GM12891 (cell line): ENCODE measurements at regions not wholly inside any gene's neighbourhood (a gene's known extent, or its start where the extent isn't known, plus 50 kb on each side); places are given as distances from the start of the nearest gene placed in this dataset.

Source experiments
- PAX5 ChIP-seq: IDR thresholded peaks from 2 replicates; pipeline ENCODE4 v1.6.1; 2011; ENCODE audit warnings: low read length, moderate library complexity, mild to moderate bottlenecking; ENCODE audit not compliant: insufficient read depth, severe bottlenecking
- POLR2A ChIP-seq: IDR thresholded peaks from 2 replicates; pipeline ENCODE4 v1.6.1; 2011; ENCODE audit warnings: low read depth, low read length, control low read depth
- POLR2AphosphoS5 ChIP-seq: IDR thresholded peaks from 2 replicates; pipeline ENCODE4 v1.6.1; 2011; ENCODE audit warnings: low read depth, low read length, control low read depth
- POU2F2 ChIP-seq: IDR thresholded peaks from 2 replicates; pipeline ENCODE4 v1.6.1; 2011; ENCODE audit warnings: low read depth, mild to moderate bottlenecking, control low read depth, low read length, moderate library complexity
- SPI1 ChIP-seq: IDR thresholded peaks from 2 replicates; pipeline ENCODE4 v1.6.1; 2011; ENCODE audit warnings: low read depth, low read length, control low read depth
- TAF1 ChIP-seq: IDR thresholded peaks from 2 replicates; pipeline ENCODE4 v1.6.1; 2011; ENCODE audit warnings: low read depth, low read length, control low read depth

- TF ChIP-seq POLR2A (no peak), POLR2AphosphoS5 (no peak), SPI1 (no peak), TAF1 (no peak), POU2F2 (no peak), PAX5 (no peak)
Measured at GRCh38 chr17:53496356-53496755, 326.4 kb upstream of the KIF2B start.
